ENCODE measurements at regions not wholly inside any gene's neighbourhood (a gene's known extent, or its start where the extent isn't known, plus 50 kb on each side); places are given as distances from the start of the nearest gene placed in this dataset.

- no peak for DNase-seq
- 91 to 93% methylated on average over 4 of the region's 4 CpGs for WGBS, 2 donors
- no peak overlapping the region for H3K4me3 ChIP-seq
- H3K27ac ChIP-seq: no peak overlapping the region
- H3K4me1 ChIP-seq: no peaks in the 10 kb centered on the region
- no peaks in the 10 kb centered on the region for H3K36me3 ChIP-seq
- H3K9me3 ChIP-seq: no peaks in the 10 kb centered on the region
- TF ChIP-seq POLR2A (IDR thresholded peaks at IDR 0.05) (no peak), EP300 (IDR thresholded peaks at IDR 0.05) (no peak), CTCF (IDR thresholded peaks at IDR 0.05) (no peak), POLR2AphosphoS5 (IDR thresholded peaks at IDR 0.05) (no peak)
- intact Hi-C loops (cut with DNase I): no loop called here
- no peaks in the 10 kb centered on the region for H3K27me3 ChIP-seq
These were observed 914.4 kb upstream of the TSPY4 start for GRCh38 chrY:8422906-8423305.

- Histone ChIP-seq H3K9me3 (no peaks in the 10 kb centered on the region), H3K27ac (no peak overlapping the region), H3K4me3 (no peak overlapping the region), H3K36me3 (no peaks in the 10 kb centered on the region), H3K4me1 (no peaks in the 10 kb centered on the region), H3K27me3 (no peaks in the 10 kb centered on the region)
- DNase-seq: no peak
- intact Hi-C loops (cut with DNase I): no loop called here
- TF ChIP-seq POLR2A (IDR thresholded peaks at IDR 0.05) (no peak), POLR2AphosphoS5 (IDR thresholded peaks at IDR 0.05) (no peak), EP300 (IDR thresholded peaks at IDR 0.05) (no peak), CTCF (IDR thresholded peaks at IDR 0.05) (no peak)
These were observed 910.8 kb upstream of the TSPY4 start for GRCh38 chrY:8426433-8426832.

- H3K36me3 ChIP-seq: no peaks in the 10 kb centered on the region
These were observed 899.8 kb upstream of the TSPY4 start for GRCh38 chrY:8437510-8437909.

GRCh38 chrY:8442097-8442496 is 895.2 kb upstream of the TSPY4 start:
- Histone ChIP-seq H3K27me3 (no peaks in the 10 kb centered on the region), H3K27ac (no peak overlapping the region), H3K4me3 (no peak overlapping the region), H3K4me1 (no peaks in the 10 kb centered on the region), H3K9me3 (no peaks in the 10 kb centered on the region), H3K36me3 (no peaks in the 10 kb centered on the region)
- intact Hi-C loops (cut with DNase I): no loop called here
- no peak for TF ChIP-seq POLR2AphosphoS5 (IDR thresholded peaks at IDR 0.05)
- TF ChIP-seq POLR2A (IDR thresholded peaks at IDR 0.05): no peak
- no peak for TF ChIP-seq CTCF (IDR thresholded peaks at IDR 0.05)
- no peak for TF ChIP-seq EP300 (IDR thresholded peaks at IDR 0.05)
- no peak for DNase-seq
- WGBS, 2 donors: 85 to 96% methylated on average over 2 of the region's 2 CpGs

More at GRCh38 chrY:8437510-8437909, 899.8 kb upstream of the TSPY4 start:
- H3K4me3 ChIP-seq: no peak overlapping the region
- no peaks in the 10 kb centered on the region for H3K9me3 ChIP-seq
- intact Hi-C loops (cut with DNase I): no loop called here
- TF ChIP-seq CTCF (IDR thresholded peaks at IDR 0.05) (no peak), EP300 (IDR thresholded peaks at IDR 0.05) (no peak), POLR2AphosphoS5 (IDR thresholded peaks at IDR 0.05) (no peak), POLR2A (IDR thresholded peaks at IDR 0.05) (no peak)
- H3K27me3 ChIP-seq: no peaks in the 10 kb centered on the region
- H3K4me1 ChIP-seq: no peaks in the 10 kb centered on the region
- no peak overlapping the region for H3K27ac ChIP-seq
- 72 to 88% methylated on average over 3 of the region's 3 CpGs for WGBS, 2 donors
- DNase-seq: no peak

GRCh38 chrY:8452963-8453362 is 884.3 kb upstream of the TSPY4 start:
- no peak overlapping the region for H3K27ac ChIP-seq
- H3K27me3 ChIP-seq: no peaks in the 10 kb centered on the region
- WGBS, 2 donors: 97 to 100% methylated on average over 1 of the region's 1 CpG
- H3K36me3 ChIP-seq: no peaks in the 10 kb centered on the region
- H3K9me3 ChIP-seq: no peaks in the 10 kb centered on the region
- intact Hi-C loops (cut with DNase I): no loop called here
- H3K4me3 ChIP-seq: no peak overlapping the region
- TF ChIP-seq POLR2A (IDR thresholded peaks at IDR 0.05): no peak
- TF ChIP-seq POLR2AphosphoS5 (IDR thresholded peaks at IDR 0.05): no peak
- no peak for TF ChIP-seq CTCF (IDR thresholded peaks at IDR 0.05)
- TF ChIP-seq EP300 (IDR thresholded peaks at IDR 0.05): no peak
- no peak for DNase-seq
- H3K4me1 ChIP-seq: no peaks in the 10 kb centered on the region

All from sigmoid colon (tissue), 6 donors.